H1 (cell line): ENCODE measurements at regions not wholly inside any gene's neighbourhood (a gene's known extent, or its start where the extent isn't known, plus 50 kb on each side); places are given as distances from the start of the nearest gene placed in this dataset.

ENCODE experiments used
- CTCF ChIA-PET: fragments of 300-600 bp; sonication (Branson Sonifier 250); formaldehyde crosslinking; loops from one replicate; lab custom pipeline; 2021; ENCODE audit not compliant: partially characterized antibody; lab: Charles Lee
- POLR2A ChIA-PET: fragments of 300-600 bp; sonication (Branson Sonifier 250); formaldehyde crosslinking; loops from one replicate; lab custom pipeline; 2021; ENCODE audit warnings: inconsistent platforms; ENCODE audit not compliant: partially characterized antibody; lab: Charles Lee
- DNase-seq, 2 experiments: peaks; one replicate each; pipeline versions ENCODE4 v3.0.0 to v3.0.0-alpha.2; 2010 to 2022; ENCODE audit warnings: low spot score in 2 of 2, low read depth in 1 of 2, mixed read lengths in 1 of 2
- FAIRE-seq: peaks from 2 replicates; lab custom pipeline; 2011; peaks lifted over from hg19 to GRCh38; lab: Jason Lieb, UNC
- H2AFZ ChIP-seq: 2 replicates; pipeline ENCODE4 v1.8.1; 2012; ENCODE audit warnings: low read length, inconsistent platforms
- H2AK5ac ChIP-seq: 2 replicates; pipeline ENCODE4 v1.6.1; 2013; ENCODE audit warnings: low read depth, low read length
- H2BK120ac ChIP-seq: replicated peaks from 2 replicates; pipeline ENCODE3; 2013; ENCODE audit warnings: low read depth, low read length, inconsistent platforms
- H2BK12ac ChIP-seq: 2 replicates; pipeline ENCODE4 v1.6.1; 2013; ENCODE audit warnings: low read depth, low read length
- H2BK15ac ChIP-seq: 2 replicates; pipeline ENCODE4 v1.6.1; 2013; ENCODE audit warnings: low read length
- H2BK20ac ChIP-seq: 2 replicates; pipeline ENCODE4 v1.6.1; 2013; ENCODE audit warnings: low read length
- H2BK5ac ChIP-seq: 2 replicates; pipeline ENCODE4 v1.6.1; 2013; ENCODE audit warnings: low read depth, low read length
- H3K14ac ChIP-seq: 2 replicates; pipeline ENCODE4 v1.6.1; 2013; ENCODE audit warnings: inconsistent platforms; ENCODE audit not compliant: insufficient read length
- H3K18ac ChIP-seq: 2 replicates; pipeline ENCODE4 v1.6.1; 2013; ENCODE audit warnings: low read length; ENCODE audit errors: extremely low read depth
- H3K23ac ChIP-seq: 2 replicates; pipeline ENCODE4 v1.6.1; 2013; ENCODE audit warnings: inconsistent platforms; ENCODE audit not compliant: insufficient read length
- H3K23me2 ChIP-seq: 2 replicates; pipeline ENCODE4 v1.6.1; 2013; ENCODE audit warnings: low read depth, low read length
- H3K27ac ChIP-seq: 2 replicates; pipeline ENCODE4 v1.6.1; 2011; ENCODE audit warnings: low read depth, low read length, inconsistent platforms
- H3K27me3 ChIP-seq, 4 experiments: replicated peaks in 1 of 4; 1 replicate in 1 of 4; 2 replicates in 3 of 4; pipeline versions ENCODE4 v1.6.1 to v1.8.1; 2011 to 2013; ENCODE audit warnings: low read length in 3 of 4, mild to moderate bottlenecking in 3 of 4, inconsistent platforms in 2 of 4, mixed read lengths in 2 of 4, moderate library complexity in 1 of 4; ENCODE audit not compliant: control insufficient read depth in 3 of 4, insufficient read depth in 3 of 4; ENCODE audit errors: extremely low read depth in 1 of 4
- H3K36me3 ChIP-seq, 4 experiments: 2 replicates each; pipeline versions ENCODE4 v1.6.1 to v1.8.1; 2011 to 2013; ENCODE audit warnings: mild to moderate bottlenecking in 4 of 4, low read length in 3 of 4, moderate library complexity in 2 of 4, control low read depth in 1 of 4, inconsistent platforms in 1 of 4; ENCODE audit not compliant: insufficient read depth in 4 of 4, control insufficient read depth in 2 of 4
- H3K4ac ChIP-seq: replicated peaks from 2 replicates; pipeline ENCODE3; 2013; ENCODE audit warnings: low read length, low read depth, mixed read lengths, inconsistent platforms; ENCODE audit not compliant: insufficient read length
- H3K4me1 ChIP-seq, 4 experiments: replicated peaks in 1 of 4; 1 replicate in 1 of 4; 2 replicates in 3 of 4; pipeline versions ENCODE4 v1.6.1 to v1.8.1; 2011 to 2013; ENCODE audit warnings: low read length in 3 of 4, inconsistent platforms in 2 of 4, mixed read lengths in 1 of 4; ENCODE audit not compliant: insufficient read depth in 4 of 4, control insufficient read depth in 3 of 4
- H3K4me2 ChIP-seq, 2 experiments: 2 replicates each; pipeline versions ENCODE4 v1.6.1 to v1.8.1; 2011 to 2013; ENCODE audit warnings: low read depth in 2 of 2, low read length in 2 of 2, control low read depth in 1 of 2, inconsistent platforms in 1 of 2, mild to moderate bottlenecking in 1 of 2; ENCODE audit not compliant: insufficient read depth in 1 of 2
- H3K4me3 ChIP-seq, 4 experiments: fragments of 200-600, 300-600 bp in 1 of 4; sonication (generic), shearing (Covaris generic), sonication (Bioruptor Twin) in 1 of 4; 2 replicates each; pipeline versions ENCODE4 v1.5.1 to v1.8.1; 2011 to 2016; ENCODE audit warnings: low read length in 4 of 4, low read depth in 3 of 4, control low read depth in 2 of 4, inconsistent platforms in 2 of 4, mild to moderate bottlenecking in 2 of 4, mixed read lengths in 1 of 4, moderate library complexity in 1 of 4; ENCODE audit not compliant: insufficient read depth in 2 of 4; ENCODE audit errors: extremely low read depth in 1 of 4
- H3K56ac ChIP-seq: replicated peaks from 2 replicates; pipeline ENCODE3; 2013; ENCODE audit warnings: low read depth, mild to moderate bottlenecking, mixed read lengths, low read length, inconsistent platforms; ENCODE audit not compliant: insufficient read length
- H3K79me1 ChIP-seq: 2 replicates; pipeline ENCODE4 v1.6.1; 2013; ENCODE audit warnings: low read depth, low read length, control low read depth
- H3K79me2 ChIP-seq, 2 experiments: 2 replicates each; pipeline versions ENCODE4 v1.6.1 to v1.8.1; 2012 to 2013; ENCODE audit warnings: low read length in 2 of 2, mild to moderate bottlenecking in 2 of 2, inconsistent platforms in 1 of 2; ENCODE audit not compliant: insufficient read depth in 2 of 2, control insufficient read depth in 1 of 2
- H3K9ac ChIP-seq, 4 experiments: replicated peaks in 1 of 4; 1 replicate in 1 of 4; 2 replicates in 3 of 4; pipeline versions ENCODE4 v1.6.1 to v1.8.1; 2011 to 2013; ENCODE audit warnings: low read depth in 3 of 4, low read length in 3 of 4, control low read depth in 2 of 4, mild to moderate bottlenecking in 2 of 4, moderate library complexity in 2 of 4, inconsistent platforms in 1 of 4; ENCODE audit errors: extremely low read depth in 1 of 4
- H3K9me3 ChIP-seq, 2 experiments: 2 replicates each; pipeline versions ENCODE4 v1.6.1 to v1.8.1; 2012 to 2013; ENCODE audit warnings: mild to moderate bottlenecking in 2 of 2, moderate library complexity in 2 of 2, control low read depth in 1 of 2, inconsistent platforms in 1 of 2, low read depth in 1 of 2, low read length in 1 of 2, mixed read lengths in 1 of 2; ENCODE audit not compliant: insufficient read depth in 2 of 2
- H4K20me1 ChIP-seq, 2 experiments: replicated peaks in 1 of 2; 2 replicates each; pipeline versions ENCODE3 to v1.8.1; 2011 to 2013; ENCODE audit warnings: inconsistent platforms in 2 of 2, low read length in 2 of 2, mild to moderate bottlenecking in 1 of 2; ENCODE audit not compliant: insufficient read depth in 2 of 2, control insufficient read depth in 1 of 2
- H4K5ac ChIP-seq: 2 replicates; pipeline ENCODE4 v1.6.1; 2013; ENCODE audit warnings: low read length, low read depth, mixed read lengths, inconsistent platforms; ENCODE audit not compliant: insufficient read length
- H4K8ac ChIP-seq: 2 replicates; pipeline ENCODE4 v1.8.0; 2013; ENCODE audit warnings: mild to moderate bottlenecking, moderate library complexity, low read length, inconsistent platforms; ENCODE audit not compliant: insufficient read depth; ENCODE audit errors: extremely low read depth
- H4K91ac ChIP-seq: replicated peaks from 2 replicates; pipeline ENCODE3; 2013; ENCODE audit warnings: low read length, mixed read lengths, inconsistent platforms; ENCODE audit not compliant: insufficient read length
- ASH2L ChIP-seq: fragments of 200-600, 300-600 bp; sonication (generic); IDR thresholded peaks from one replicate; pipeline ENCODE4 v1.7.1; 2017; ENCODE audit warnings: low read length
- GABPA ChIP-seq: IDR thresholded peaks from 2 replicates; pipeline ENCODE4 v1.6.1; 2011; ENCODE audit warnings: mild to moderate bottlenecking, low read length, moderate library complexity, borderline replicate concordance; ENCODE audit not compliant: insufficient read depth
- SRF ChIP-seq: IDR thresholded peaks from 2 replicates; pipeline ENCODE4 v1.6.1; 2011; ENCODE audit warnings: mild to moderate bottlenecking, low read depth, low read length, moderate library complexity
- USF2 ChIP-seq: IDR thresholded peaks from 2 replicates; pipeline ENCODE4 v1.6.1; 2011; ENCODE audit warnings: low read length, improper control_type of control experiment
- WGBS, 2 experiments: shearing (Covaris generic) in 1 of 2; methylation state at CpG; one replicate each; pipeline versions ENCODE4 v1.1.6 to v1.1.7; 2013 to 2015; ENCODE audit warnings: low lambda C conversion rate in 2 of 2, mixed read lengths in 2 of 2, inconsistent platforms in 1 of 2, low coverage in 1 of 2, missing lambda C conversion rate in 1 of 2; ENCODE audit not compliant: insufficient replicate concordance in 2 of 2, insufficient coverage in 1 of 2, insufficient read length in 1 of 2; ENCODE audit errors: extremely low coverage in 1 of 2, missing lambda C conversion rate in 1 of 2; 5-methylcytosine and 5-hydroxymethylcytosine counted together

DNA sequence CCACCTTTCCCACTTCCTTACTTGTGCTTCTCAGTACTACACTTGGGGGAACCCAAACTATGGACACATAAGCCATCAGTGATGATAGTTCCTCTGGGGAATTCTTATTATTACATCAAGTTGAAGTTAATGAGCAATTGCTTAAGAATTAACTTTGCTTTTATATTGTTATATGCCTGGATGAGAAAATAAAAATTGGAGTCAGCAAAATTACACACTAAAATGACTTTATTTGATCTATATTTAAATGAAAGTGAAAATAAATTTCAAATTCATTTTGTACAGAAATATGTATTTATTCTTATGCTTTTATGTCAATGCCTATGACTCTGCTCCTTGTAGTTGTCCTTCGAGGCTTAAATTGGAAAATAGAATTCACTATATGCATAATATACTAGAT, 149.4 kb upstream of the KCND2 start:
- H3K4me2 ChIP-seq, result no peak overlapping the region
- H4K8ac ChIP-seq, result no peak overlapping the region
- no peak overlapping the region for H3K4ac ChIP-seq
- no peaks in the 10 kb centered on the region for H4K20me1 ChIP-seq
- ChIA-PET CTCF (interaction anchor here (0.6 kb wide), 1 partner anchor 63 kb away, joined by 3 read pairs; no protein-coding TSS in a partner anchor), POLR2A (no interaction called here)
- peaks cover 0 to 2% of the 10 kb centered on the region in 2 experiments; a peak in 1 of 4 replicates for H3K9me3 ChIP-seq
- H3K56ac ChIP-seq, result no peak overlapping the region
- no peak overlapping the region for H2BK20ac ChIP-seq
- no peaks in the 10 kb centered on the region for H3K4me1 ChIP-seq
- H3K27me3 ChIP-seq, result no peaks in the 10 kb centered on the region
- H2AFZ ChIP-seq, result no peak overlapping the region
- no peak overlapping the region for H2BK12ac ChIP-seq
- DNase-seq (no peak), FAIRE-seq (no peak)
- no peaks in the 10 kb centered on the region for H3K36me3 ChIP-seq
- no peak overlapping the region for H3K27ac ChIP-seq
- no peaks in the 10 kb centered on the region for H3K23me2 ChIP-seq
- H4K5ac ChIP-seq, result no peak overlapping the region
- no peak overlapping the region for H4K91ac ChIP-seq
- no peaks in the 10 kb centered on the region for H3K79me1 ChIP-seq
- H2BK5ac ChIP-seq, result no peak overlapping the region
- H3K79me2 ChIP-seq, result no peaks in the 10 kb centered on the region
- H3K14ac ChIP-seq, result no peak overlapping the region
- no peak overlapping the region for H3K23ac ChIP-seq
- H2AK5ac ChIP-seq, result no peak overlapping the region
- 94% methylated on average over 1 of the region's 1 CpG; no CpG with 5 or more reads in 1 of the 2 experiments for WGBS, 2 experiments
- H3K9ac ChIP-seq, result no peak overlapping the region
- no peak overlapping the region for H2BK120ac ChIP-seq
- H3K4me3 ChIP-seq, result no peak overlapping the region
- H3K18ac ChIP-seq, result no peak overlapping the region
- no peak overlapping the region for H2BK15ac ChIP-seq
- no peak for TF ChIP-seq GABPA
- TF ChIP-seq SRF, result no peak
- TF ChIP-seq ASH2L, result no peak
- TF ChIP-seq USF2, result no peak
